ENCODE measurements at regions not wholly inside any gene's neighbourhood (a gene's known extent, or its start where the extent isn't known, plus 50 kb on each side); places are given as distances from the start of the nearest gene placed in this dataset.

DNA sequence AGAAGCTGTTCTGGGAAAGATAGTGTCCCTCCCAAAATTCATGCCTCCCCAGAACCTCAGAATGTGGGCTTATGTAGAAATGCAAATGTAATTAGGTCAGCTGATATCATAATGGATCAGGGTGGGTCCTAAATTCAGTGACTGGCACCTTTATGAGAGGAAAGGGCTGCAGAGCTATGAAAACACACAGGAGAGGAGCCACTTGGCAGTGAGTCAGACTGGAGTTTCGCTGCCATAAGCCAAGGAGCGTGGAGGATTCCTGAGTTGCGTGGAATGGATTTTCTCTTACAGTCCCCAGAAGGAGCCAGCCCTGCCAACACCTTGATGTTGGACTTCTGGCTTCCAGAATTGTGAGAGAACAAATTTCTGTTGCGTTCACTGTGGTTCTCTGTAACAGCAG lies 249.8 kb upstream of the PMEPA1 start:
- no peaks in the 10 kb centered on the region for H3F3A ChIP-seq (ENCODE audit: insufficient read depth)
- no peaks in the 10 kb centered on the region for H3K9me3 ChIP-seq (ENCODE audit: insufficient read depth, low read length)
- no peaks in the 10 kb centered on the region for H4K20me1 ChIP-seq (ENCODE audit: low read depth, low read length)
- no peaks in the 10 kb centered on the region for H3K27me3 ChIP-seq (ENCODE audit: low read length)
- TF ChIP-seq, protein P1, sequence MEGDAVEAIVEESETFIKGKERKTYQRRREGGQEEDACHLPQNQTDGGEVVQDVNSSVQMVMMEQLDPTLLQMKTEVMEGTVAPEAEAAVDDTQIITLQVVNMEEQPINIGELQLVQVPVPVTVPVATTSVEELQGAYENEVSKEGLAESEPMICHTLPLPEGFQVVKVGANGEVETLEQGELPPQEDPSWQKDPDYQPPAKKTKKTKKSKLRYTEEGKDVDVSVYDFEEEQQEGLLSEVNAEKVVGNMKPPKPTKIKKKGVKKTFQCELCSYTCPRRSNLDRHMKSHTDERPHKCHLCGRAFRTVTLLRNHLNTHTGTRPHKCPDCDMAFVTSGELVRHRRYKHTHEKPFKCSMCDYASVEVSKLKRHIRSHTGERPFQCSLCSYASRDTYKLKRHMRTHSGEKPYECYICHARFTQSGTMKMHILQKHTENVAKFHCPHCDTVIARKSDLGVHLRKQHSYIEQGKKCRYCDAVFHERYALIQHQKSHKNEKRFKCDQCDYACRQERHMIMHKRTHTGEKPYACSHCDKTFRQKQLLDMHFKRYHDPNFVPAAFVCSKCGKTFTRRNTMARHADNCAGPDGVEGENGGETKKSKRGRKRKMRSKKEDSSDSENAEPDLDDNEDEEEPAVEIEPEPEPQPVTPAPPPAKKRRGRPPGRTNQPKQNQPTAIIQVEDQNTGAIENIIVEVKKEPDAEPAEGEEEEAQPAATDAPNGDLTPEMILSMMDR (IDR thresholded peaks at IDR 0.05; ENCODE audit: insufficient read depth, low read length, poor library complexity, severe bottlenecking) = no peak
- TF ChIP-seq EZH2phosphoT487 (conservative IDR thresholded peaks at IDR 0.05; ENCODE audit: low read length) = no peak
- no peak overlapping the region for H3K4me2 ChIP-seq (ENCODE audit: low read depth, low read length, poor library complexity, severe bottlenecking)
- H3K36me3 ChIP-seq (ENCODE audit: low read length) = no peaks in the 10 kb centered on the region
- no peaks in the 10 kb centered on the region for H3K9me2 ChIP-seq (replicated peaks; ENCODE audit: insufficient read depth, low read length)
- no peak overlapping the region for H3K4me3 ChIP-seq (ENCODE audit: insufficient read depth, low read length, poor library complexity, severe bottlenecking)
- no peak overlapping the region for H3K9ac ChIP-seq (ENCODE audit: low read length)
- H2AFZ ChIP-seq (ENCODE audit: low read depth, low read length, severe bottlenecking) = no peak overlapping the region
- no peaks in the 10 kb centered on the region for H3K79me2 ChIP-seq (ENCODE audit: insufficient read depth, low read length)
- no peak overlapping the region for H3K27ac ChIP-seq (ENCODE audit: low read depth, low read length)

DNA sequence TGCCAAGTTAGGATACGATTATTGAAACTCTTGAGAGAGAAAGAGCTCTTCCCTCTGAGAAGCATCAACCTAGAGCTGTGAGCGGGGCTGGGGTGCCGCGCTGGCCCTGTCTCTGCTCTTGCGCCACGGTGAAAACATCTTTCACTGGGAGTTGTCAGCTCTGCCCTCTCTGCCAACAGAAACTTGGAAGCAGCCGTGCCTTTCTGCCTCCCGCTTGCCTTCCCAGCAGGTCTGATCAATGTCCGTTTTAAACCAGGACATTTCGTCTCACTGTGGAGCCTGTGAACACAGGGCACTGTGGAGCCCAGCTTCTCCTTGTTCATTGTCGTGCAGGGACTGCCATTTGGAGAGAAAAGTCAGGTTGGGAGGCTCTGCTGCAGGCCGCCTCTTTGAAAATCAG lies 249.2 kb upstream of the PMEPA1 start:
- Histone ChIP-seq H3K4me3 (ENCODE audit: insufficient read depth, low read length, poor library complexity, severe bottlenecking) (no peak overlapping the region), H4K20me1 (ENCODE audit: low read depth, low read length) (no peaks in the 10 kb centered on the region), H3K9me2 (replicated peaks; ENCODE audit: insufficient read depth, low read length) (no peaks in the 10 kb centered on the region), H3K36me3 (ENCODE audit: low read length) (no peaks in the 10 kb centered on the region), H3K27ac (ENCODE audit: low read depth, low read length) (no peak overlapping the region), H3K79me2 (ENCODE audit: insufficient read depth, low read length) (no peaks in the 10 kb centered on the region), H3F3A (ENCODE audit: insufficient read depth) (no peaks in the 10 kb centered on the region), H3K4me2 (ENCODE audit: low read depth, low read length, poor library complexity, severe bottlenecking) (no peak overlapping the region), H3K27me3 (ENCODE audit: low read length) (no peaks in the 10 kb centered on the region), H3K9ac (ENCODE audit: low read length) (no peak overlapping the region), H3K9me3 (ENCODE audit: insufficient read depth, low read length) (no peaks in the 10 kb centered on the region), H2AFZ (ENCODE audit: low read depth, low read length, severe bottlenecking) (no peak overlapping the region)
- TF ChIP-seq EZH2phosphoT487 (conservative IDR thresholded peaks at IDR 0.05; ENCODE audit: low read length) = no peak

DNA sequence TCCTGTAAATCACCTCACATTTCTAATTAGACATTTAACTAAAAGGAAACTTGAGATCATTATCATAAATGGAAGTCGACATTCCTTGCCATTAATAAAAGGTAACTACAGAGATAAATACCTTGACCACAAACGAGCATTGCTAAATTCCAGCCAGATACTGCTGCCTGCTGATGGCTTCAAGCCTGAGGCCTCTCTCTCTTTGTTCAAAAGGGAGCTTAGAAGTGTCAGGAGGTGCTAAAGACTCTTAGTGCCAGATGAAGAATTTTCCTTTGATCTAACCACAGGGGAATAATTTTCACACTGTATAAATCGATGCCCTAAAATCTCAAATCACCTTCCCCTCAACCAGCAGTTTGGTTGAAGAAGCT lies 248.2 kb upstream of the PMEPA1 start:
- Histone ChIP-seq H3K27ac (ENCODE audit: low read depth, low read length) (no peak overlapping the region), H3K9ac (ENCODE audit: low read length) (no peak overlapping the region), H3K4me3 (ENCODE audit: insufficient read depth, low read length, poor library complexity, severe bottlenecking) (no peak overlapping the region), H4K20me1 (ENCODE audit: low read depth, low read length) (no peaks in the 10 kb centered on the region), H3K9me3 (ENCODE audit: insufficient read depth, low read length) (no peaks in the 10 kb centered on the region), H2AFZ (ENCODE audit: low read depth, low read length, severe bottlenecking) (no peak overlapping the region), H3K27me3 (ENCODE audit: low read length) (no peaks in the 10 kb centered on the region), H3K79me2 (ENCODE audit: insufficient read depth, low read length) (no peaks in the 10 kb centered on the region), H3K36me3 (ENCODE audit: low read length) (no peaks in the 10 kb centered on the region), H3K9me2 (replicated peaks; ENCODE audit: insufficient read depth, low read length) (no peaks in the 10 kb centered on the region), H3F3A (ENCODE audit: insufficient read depth) (no peaks in the 10 kb centered on the region), H3K4me2 (ENCODE audit: low read depth, low read length, poor library complexity, severe bottlenecking) (no peak overlapping the region)
- TF ChIP-seq EZH2phosphoT487 (conservative IDR thresholded peaks at IDR 0.05; ENCODE audit: low read length) = no peak
- TF ChIP-seq, protein P1 (IDR thresholded peaks at IDR 0.05; ENCODE audit: insufficient read depth, low read length, poor library complexity, severe bottlenecking) = no peak

DNA sequence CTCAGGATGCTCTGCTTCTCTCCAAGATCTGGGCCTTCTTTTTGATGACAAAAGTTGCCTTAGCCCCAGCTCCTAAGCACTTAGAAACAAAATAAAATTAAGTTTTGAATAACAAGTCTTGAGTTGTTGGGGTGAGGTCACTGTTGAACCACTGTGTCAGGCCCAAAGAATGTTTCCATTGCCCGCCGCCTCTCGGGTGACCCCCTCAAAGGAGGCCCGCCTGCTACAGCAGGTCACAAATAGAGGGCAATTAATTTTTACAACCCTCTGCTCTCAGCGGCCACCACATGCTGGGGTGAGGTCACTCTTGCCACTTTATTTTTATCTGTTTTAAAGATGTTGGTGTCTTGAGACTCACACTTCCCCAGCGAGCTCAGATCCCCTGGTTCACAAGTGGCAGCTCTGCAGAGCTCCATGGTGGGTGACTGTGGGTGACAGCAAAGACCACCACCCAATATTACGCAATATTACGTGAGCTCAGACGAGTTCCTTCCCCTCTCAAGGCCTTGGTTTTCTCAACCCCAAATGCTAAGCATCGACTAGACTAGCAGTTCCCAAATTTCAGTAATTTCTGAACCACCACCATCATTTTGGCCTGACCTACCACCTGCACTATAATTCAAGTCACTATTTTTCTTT lies 247.7 kb upstream of the PMEPA1 start:
- H3K4me3 ChIP-seq (ENCODE audit: insufficient read depth, low read length, poor library complexity, severe bottlenecking) = no peak overlapping the region

More for the DNA sequence above, 247.7 kb upstream of the PMEPA1 start:
- Histone ChIP-seq H3K27ac (ENCODE audit: low read depth, low read length) (no peak overlapping the region), H4K20me1 (ENCODE audit: low read depth, low read length) (no peaks in the 10 kb centered on the region), H3K27me3 (ENCODE audit: low read length) (no peaks in the 10 kb centered on the region), H3K9me3 (ENCODE audit: insufficient read depth, low read length) (no peaks in the 10 kb centered on the region), H3K36me3 (ENCODE audit: low read length) (no peaks in the 10 kb centered on the region), H3K9ac (ENCODE audit: low read length) (no peak overlapping the region), H3K4me2 (ENCODE audit: low read depth, low read length, poor library complexity, severe bottlenecking) (no peak overlapping the region), H3K79me2 (ENCODE audit: insufficient read depth, low read length) (no peaks in the 10 kb centered on the region), H3F3A (ENCODE audit: insufficient read depth) (no peaks in the 10 kb centered on the region), H2AFZ (ENCODE audit: low read depth, low read length, severe bottlenecking) (no peak overlapping the region), H3K9me2 (replicated peaks; ENCODE audit: insufficient read depth, low read length) (no peaks in the 10 kb centered on the region)
- TF ChIP-seq, protein P1 (IDR thresholded peaks at IDR 0.05; ENCODE audit: insufficient read depth, low read length, poor library complexity, severe bottlenecking) = no peak
- TF ChIP-seq EZH2phosphoT487 (conservative IDR thresholded peaks at IDR 0.05; ENCODE audit: low read length) = no peak
